Neural crest cell (in vitro differentiated cells): ENCODE measurements at regions not wholly inside any gene's neighbourhood (a gene's known extent, or its start where the extent isn't known, plus 50 kb on each side); places are given as distances from the start of the nearest gene placed in this dataset.

Source experiments
- DNase-seq: peaks from one replicate; pipeline ENCODE4 v3.0.0; 2021; ENCODE audit warnings: low read depth, mixed read lengths, low spot score
- H3K27ac Mint-ChIP-seq: one replicate; pipeline ENCODE4 v1.8.0; 2021; ENCODE audit warnings: mild to moderate bottlenecking, mixed read lengths; ENCODE audit not compliant: unreplicated experiment
- H3K27me3 Mint-ChIP-seq: 2 replicates; pipeline ENCODE4 v1.8.0; 2021; ENCODE audit warnings: low read depth, mild to moderate bottlenecking, mixed read lengths
- H3K36me3 Mint-ChIP-seq: 2 replicates; pipeline ENCODE4 v1.8.0; 2021; ENCODE audit warnings: low read depth, mild to moderate bottlenecking, mixed read lengths
- H3K4me1 Mint-ChIP-seq: 2 replicates; pipeline ENCODE4 v1.8.0; 2021; ENCODE audit warnings: mixed read lengths
- H3K4me3 Mint-ChIP-seq: one replicate; pipeline ENCODE4 v1.8.0; 2021; ENCODE audit warnings: mild to moderate bottlenecking, mixed read lengths
- H3K9me3 Mint-ChIP-seq: 2 replicates; pipeline ENCODE4 v1.8.0; 2021; ENCODE audit warnings: mixed read lengths
- CTCF ChIP-seq: fragments of 200-600 bp; sonication (generic); conservative IDR thresholded peaks from 2 replicates; pipeline ENCODE4 v1.5.0; 2021; ENCODE audit warnings: antibody characterized with exemption, mild to moderate bottlenecking

GRCh38 chr2:118527571-118527970, 319.9 kb downstream of the EN1 start:
- DNase-seq = no peak
- Mint-ChIP-seq H3K4me1 (peaks cover 18% of the 10 kb centered on the region), H3K4me3 (no peak overlapping the region), H3K9me3 (no peaks in the 10 kb centered on the region), H3K27ac (no peak overlapping the region), H3K36me3 (no peaks in the 10 kb centered on the region), H3K27me3 (peaks cover 62% of the 10 kb centered on the region)
- no peak for TF ChIP-seq CTCF

- Mint-ChIP-seq H3K36me3 (peaks cover 2% of the 10 kb centered on the region), H3K27ac (no peak overlapping the region), H3K4me1 (peaks cover 14% of the 10 kb centered on the region), H3K27me3 (peaks cover 50% of the 10 kb centered on the region), H3K4me3 (no peak overlapping the region), H3K9me3 (peaks cover 4% of the 10 kb centered on the region)
- no peak for TF ChIP-seq CTCF
- DNase-seq = no peak
Observed at GRCh38 chr2:118525346-118525745, 322.1 kb downstream of the EN1 start.

GRCh38 chr2:118524911-118525310, 322.5 kb downstream of the EN1 start:
- Mint-ChIP-seq H3K9me3 (peaks cover 4% of the 10 kb centered on the region), H3K4me3 (no peak overlapping the region), H3K4me1 (peaks cover 11% of the 10 kb centered on the region), H3K27me3 (peaks cover 48% of the 10 kb centered on the region), H3K27ac (no peak overlapping the region), H3K36me3 (peaks cover 2% of the 10 kb centered on the region)
- DNase-seq = no peak
- TF ChIP-seq CTCF = no peak

- DNase-seq = no peak
- Mint-ChIP-seq H3K4me1 (peaks cover 4% of the 10 kb centered on the region), H3K27me3 (peaks cover 46% of the 10 kb centered on the region), H3K4me3 (no peak overlapping the region), H3K27ac (no peak overlapping the region), H3K9me3 (peaks cover 5% of the 10 kb centered on the region), H3K36me3 (peaks cover 2% of the 10 kb centered on the region)
- no peak for TF ChIP-seq CTCF
Observed at GRCh38 chr2:118523761-118524160, 323.7 kb downstream of the EN1 start.

GRCh38 chr2:118521960-118522359, 325.5 kb downstream of the EN1 start:
- H3K36me3 Mint-ChIP-seq = peaks cover 2% of the 10 kb centered on the region
- H3K4me1 Mint-ChIP-seq = no peaks in the 10 kb centered on the region
- no peak overlapping the region for H3K27ac Mint-ChIP-seq
- DNase-seq = no peak
- H3K4me3 Mint-ChIP-seq = no peak overlapping the region
- no peak for TF ChIP-seq CTCF
- peaks cover 6% of the 10 kb centered on the region for H3K9me3 Mint-ChIP-seq
- peaks cover 31% of the 10 kb centered on the region for H3K27me3 Mint-ChIP-seq

GRCh38 chr2:118521272-118521671, 326.2 kb downstream of the EN1 start:
- Mint-ChIP-seq H3K36me3 (peaks cover 2% of the 10 kb centered on the region), H3K4me3 (no peak overlapping the region), H3K27me3 (peaks cover 29% of the 10 kb centered on the region), H3K27ac (no peak overlapping the region), H3K4me1 (no peaks in the 10 kb centered on the region), H3K9me3 (peaks cover 6% of the 10 kb centered on the region)
- TF ChIP-seq CTCF = no peak
- no peak for DNase-seq
